SK-N-SH (cell line): ENCODE measurements at regions not wholly inside any gene's neighbourhood (a gene's known extent, or its start where the extent isn't known, plus 50 kb on each side); places are given as distances from the start of the nearest gene placed in this dataset.

Source experiments
- CTCF ChIA-PET: fragments of 300-600, 350-600 bp; formaldehyde crosslinking; extraction: SDS; loops from one replicate; lab custom pipeline; 2021; lab: Yijun Ruan, JAX
- POLR2A ChIA-PET: fragments of 350-600 bp; sonication (Branson Sonifier 250); formaldehyde crosslinking; extraction: SDS; loops from one replicate; lab custom pipeline; 2020; ENCODE audit warnings: antibody characterized with exemption, inconsistent platforms; lab: Yijun Ruan, JAX
- DNase-seq: peaks from one replicate; pipeline ENCODE4 v3.0.0; 2012
- H2AFZ ChIP-seq: fragments of 200-600 bp; sonication (generic); 2 replicates; pipeline ENCODE4 v1.8.1; 2016; ENCODE audit warnings: antibody characterized with exemption, mild to moderate bottlenecking, low read depth
- H3F3A ChIP-seq: fragments of 200-600 bp; sonication (generic); replicated peaks from 2 replicates; pipeline ENCODE3; 2016; ENCODE audit warnings: antibody characterized with exemption, mild to moderate bottlenecking; ENCODE audit not compliant: insufficient read depth
- H3K27ac ChIP-seq, 2 experiments: fragments of 200-500 bp in 1 of 2; fragments of 200-600 bp in 1 of 2; sonication (Bioruptor generic) in 1 of 2; sonication (generic), shearing (Covaris generic) in 1 of 2; 2 replicates each; pipeline versions ENCODE4 v1.5.1 to v1.6.1; 2014 to 2016; ENCODE audit warnings: low read depth in 2 of 2, inconsistent platforms in 1 of 2, low read length in 1 of 2, mild to moderate bottlenecking in 1 of 2, mixed read lengths in 1 of 2
- H3K27me3 ChIP-seq: fragments of 200-600 bp; sonication (generic), shearing (Covaris generic); 2 replicates; pipeline ENCODE4 v1.6.1; 2016; ENCODE audit warnings: mixed run types; ENCODE audit not compliant: insufficient read depth
- H3K36me3 ChIP-seq, 2 experiments: fragments of 200-500 bp in 1 of 2; fragments of 200-600 bp in 1 of 2; sonication (Bioruptor generic) in 1 of 2; sonication (generic) in 1 of 2; replicated peaks in 1 of 2; 2 replicates each; pipeline versions ENCODE3 to v1.5.1; 2014 to 2016; ENCODE audit warnings: low read length in 1 of 2, mild to moderate bottlenecking in 1 of 2; ENCODE audit not compliant: insufficient read depth in 2 of 2, control insufficient read depth in 1 of 2
- H3K4me1 ChIP-seq, 2 experiments: fragments of 200-500 bp in 1 of 2; fragments of 200-600 bp in 1 of 2; sonication (Bioruptor generic) in 1 of 2; sonication (generic), shearing (Covaris generic) in 1 of 2; 2 replicates each; pipeline versions ENCODE4 v1.5.1 to v1.6.1; 2014 to 2016; ENCODE audit warnings: low read depth in 1 of 2, low read length in 1 of 2, mixed run types in 1 of 2; ENCODE audit not compliant: insufficient read depth in 2 of 2, control insufficient read depth in 1 of 2
- H3K4me2 ChIP-seq: fragments of 200-600 bp; sonication (generic), shearing (Covaris generic); 2 replicates; pipeline ENCODE4 v1.6.1; 2017; ENCODE audit warnings: mixed run types
- H3K4me3 ChIP-seq, 2 experiments: fragments of 200-500 bp in 1 of 2; fragments of 200-600 bp in 1 of 2; sonication (Bioruptor generic) in 1 of 2; sonication (generic), shearing (Covaris generic) in 1 of 2; 2 replicates each; pipeline versions ENCODE4 v1.5.1 to v1.8.1; 2014 to 2016; ENCODE audit warnings: low read depth in 2 of 2, inconsistent platforms in 1 of 2, low read length in 1 of 2, mild to moderate bottlenecking in 1 of 2, mixed read lengths in 1 of 2, moderate library complexity in 1 of 2
- H3K79me2 ChIP-seq: fragments of 200-600 bp; sonication (generic); 2 replicates; pipeline ENCODE4 v1.8.1; 2017; ENCODE audit warnings: mild to moderate bottlenecking; ENCODE audit not compliant: insufficient read depth
- H3K9ac ChIP-seq: fragments of 200-600 bp; sonication (generic); 2 replicates; pipeline ENCODE4 v1.6.1; 2017; ENCODE audit warnings: mixed run types
- H3K9me2 ChIP-seq: fragments of 200-600 bp; sonication (generic); 2 replicates; pipeline ENCODE4 v1.6.1; 2017; ENCODE audit warnings: mixed run types
- H3K9me3 ChIP-seq: fragments of 200-600 bp; sonication (generic); 2 replicates; pipeline ENCODE4 v1.6.1; 2017; ENCODE audit warnings: mixed run types, mild to moderate bottlenecking, moderate library complexity
- H4K20me1 ChIP-seq: fragments of 200-600 bp; sonication (generic); 2 replicates; pipeline ENCODE4 v1.6.1; 2017; ENCODE audit warnings: mild to moderate bottlenecking, mixed run types; ENCODE audit not compliant: insufficient read depth
- CHD2 ChIP-seq: fragments of 150-350 bp; IDR thresholded peaks from 2 replicates; pipeline ENCODE4 v1.6.1; 2018; ENCODE audit warnings: low read length; ENCODE audit not compliant: partially characterized antibody
- FOSL2 ChIP-seq: IDR thresholded peaks from 2 replicates; pipeline ENCODE4 v1.4.0; 2012; ENCODE audit warnings: low read depth, mild to moderate bottlenecking, moderate library complexity, borderline replicate concordance
- GABPA ChIP-seq: IDR thresholded peaks from 2 replicates; pipeline ENCODE4 v1.4.0; 2012; ENCODE audit warnings: low read depth, mild to moderate bottlenecking
- GATA2 ChIP-seq: sonication (generic); formaldehyde crosslinking; IDR thresholded peaks from 2 replicates; pipeline ENCODE4 v1.5.0; 2020; ENCODE audit warnings: mild to moderate bottlenecking, missing genetic modification reagents
- MEF2A ChIP-seq: IDR thresholded peaks from 2 replicates; pipeline ENCODE4 v1.4.0; 2012; ENCODE audit warnings: low read depth, borderline replicate concordance
- MXI1 ChIP-seq: IDR thresholded peaks from 2 replicates; pipeline ENCODE4 v1.6.1; 2012; ENCODE audit warnings: mild to moderate bottlenecking, low read depth, low read length, improper control_type of control experiment
- RXRA ChIP-seq: IDR thresholded peaks from 2 replicates; pipeline ENCODE4 v1.4.0; 2012; ENCODE audit warnings: low read depth, mild to moderate bottlenecking, borderline replicate concordance
- SIN3A ChIP-seq: IDR thresholded peaks from 2 replicates; pipeline ENCODE4 v1.6.1; 2012; ENCODE audit warnings: low read depth, mild to moderate bottlenecking, low read length, moderate library complexity, borderline replicate concordance
- TEAD4 ChIP-seq: IDR thresholded peaks from 2 replicates; pipeline ENCODE4 v1.4.0; 2012; ENCODE audit warnings: mild to moderate bottlenecking, borderline replicate concordance; ENCODE audit not compliant: insufficient read depth
- WGBS: methylation state at CpG from one replicate; pipeline ENCODE4 v1.1.6; 2017; ENCODE audit warnings: low lambda C conversion rate; 5-methylcytosine and 5-hydroxymethylcytosine counted together
- TF ChIP-seq, protein P1 (sequence below): IDR thresholded peaks from 2 replicates; pipeline ENCODE4 v1.6.1; 2012; ENCODE audit warnings: mild to moderate bottlenecking, low read depth, low read length, moderate library complexity
- TF ChIP-seq, protein P2 (sequence below): fragments of 200-600 bp; sonication (generic); IDR thresholded peaks from 2 replicates; pipeline ENCODE4 v1.6.1; 2017; ENCODE audit warnings: antibody characterized with exemption, mild to moderate bottlenecking, moderate library complexity

GRCh38 chr4:136741468-136741867, 790.8 kb downstream of the PCDH18 start:
- no peaks in the 10 kb centered on the region for H3F3A ChIP-seq
- no peaks in the 10 kb centered on the region for H3K9me2 ChIP-seq
- POLR2A ChIA-PET = no interaction called here
- no peaks in the 10 kb centered on the region for H3K9me3 ChIP-seq
- H3K27ac ChIP-seq = no peak overlapping the region
- H3K79me2 ChIP-seq = no peaks in the 10 kb centered on the region
- CTCF ChIA-PET = no interaction called here
- H3K36me3 ChIP-seq = no peaks in the 10 kb centered on the region
- no peaks in the 10 kb centered on the region for H3K27me3 ChIP-seq
- no peaks in the 10 kb centered on the region for H4K20me1 ChIP-seq
- H3K4me1 ChIP-seq = no peaks in the 10 kb centered on the region
- TF ChIP-seq, protein P1, sequence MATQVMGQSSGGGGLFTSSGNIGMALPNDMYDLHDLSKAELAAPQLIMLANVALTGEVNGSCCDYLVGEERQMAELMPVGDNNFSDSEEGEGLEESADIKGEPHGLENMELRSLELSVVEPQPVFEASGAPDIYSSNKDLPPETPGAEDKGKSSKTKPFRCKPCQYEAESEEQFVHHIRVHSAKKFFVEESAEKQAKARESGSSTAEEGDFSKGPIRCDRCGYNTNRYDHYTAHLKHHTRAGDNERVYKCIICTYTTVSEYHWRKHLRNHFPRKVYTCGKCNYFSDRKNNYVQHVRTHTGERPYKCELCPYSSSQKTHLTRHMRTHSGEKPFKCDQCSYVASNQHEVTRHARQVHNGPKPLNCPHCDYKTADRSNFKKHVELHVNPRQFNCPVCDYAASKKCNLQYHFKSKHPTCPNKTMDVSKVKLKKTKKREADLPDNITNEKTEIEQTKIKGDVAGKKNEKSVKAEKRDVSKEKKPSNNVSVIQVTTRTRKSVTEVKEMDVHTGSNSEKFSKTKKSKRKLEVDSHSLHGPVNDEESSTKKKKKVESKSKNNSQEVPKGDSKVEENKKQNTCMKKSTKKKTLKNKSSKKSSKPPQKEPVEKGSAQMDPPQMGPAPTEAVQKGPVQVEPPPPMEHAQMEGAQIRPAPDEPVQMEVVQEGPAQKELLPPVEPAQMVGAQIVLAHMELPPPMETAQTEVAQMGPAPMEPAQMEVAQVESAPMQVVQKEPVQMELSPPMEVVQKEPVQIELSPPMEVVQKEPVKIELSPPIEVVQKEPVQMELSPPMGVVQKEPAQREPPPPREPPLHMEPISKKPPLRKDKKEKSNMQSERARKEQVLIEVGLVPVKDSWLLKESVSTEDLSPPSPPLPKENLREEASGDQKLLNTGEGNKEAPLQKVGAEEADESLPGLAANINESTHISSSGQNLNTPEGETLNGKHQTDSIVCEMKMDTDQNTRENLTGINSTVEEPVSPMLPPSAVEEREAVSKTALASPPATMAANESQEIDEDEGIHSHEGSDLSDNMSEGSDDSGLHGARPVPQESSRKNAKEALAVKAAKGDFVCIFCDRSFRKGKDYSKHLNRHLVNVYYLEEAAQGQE = no peak
- TF ChIP-seq, protein P2, sequence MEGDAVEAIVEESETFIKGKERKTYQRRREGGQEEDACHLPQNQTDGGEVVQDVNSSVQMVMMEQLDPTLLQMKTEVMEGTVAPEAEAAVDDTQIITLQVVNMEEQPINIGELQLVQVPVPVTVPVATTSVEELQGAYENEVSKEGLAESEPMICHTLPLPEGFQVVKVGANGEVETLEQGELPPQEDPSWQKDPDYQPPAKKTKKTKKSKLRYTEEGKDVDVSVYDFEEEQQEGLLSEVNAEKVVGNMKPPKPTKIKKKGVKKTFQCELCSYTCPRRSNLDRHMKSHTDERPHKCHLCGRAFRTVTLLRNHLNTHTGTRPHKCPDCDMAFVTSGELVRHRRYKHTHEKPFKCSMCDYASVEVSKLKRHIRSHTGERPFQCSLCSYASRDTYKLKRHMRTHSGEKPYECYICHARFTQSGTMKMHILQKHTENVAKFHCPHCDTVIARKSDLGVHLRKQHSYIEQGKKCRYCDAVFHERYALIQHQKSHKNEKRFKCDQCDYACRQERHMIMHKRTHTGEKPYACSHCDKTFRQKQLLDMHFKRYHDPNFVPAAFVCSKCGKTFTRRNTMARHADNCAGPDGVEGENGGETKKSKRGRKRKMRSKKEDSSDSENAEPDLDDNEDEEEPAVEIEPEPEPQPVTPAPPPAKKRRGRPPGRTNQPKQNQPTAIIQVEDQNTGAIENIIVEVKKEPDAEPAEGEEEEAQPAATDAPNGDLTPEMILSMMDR = no peak
- no peak for TF ChIP-seq FOSL2
- TF ChIP-seq GATA2 (CRISPR knock-in tag) = no peak
- no peak for TF ChIP-seq TEAD4
- TF ChIP-seq CHD2 = no peak
- 44% methylated on average over 2 of the region's 2 CpGs for WGBS
- H3K9ac ChIP-seq = no peak overlapping the region
- DNase-seq = no peak
- no peak overlapping the region for H3K4me3 ChIP-seq
- no peak overlapping the region for H3K4me2 ChIP-seq
- H2AFZ ChIP-seq = peak overlapping the region; percentile 14; the same call in 1 of the 2 replicates

DNA sequence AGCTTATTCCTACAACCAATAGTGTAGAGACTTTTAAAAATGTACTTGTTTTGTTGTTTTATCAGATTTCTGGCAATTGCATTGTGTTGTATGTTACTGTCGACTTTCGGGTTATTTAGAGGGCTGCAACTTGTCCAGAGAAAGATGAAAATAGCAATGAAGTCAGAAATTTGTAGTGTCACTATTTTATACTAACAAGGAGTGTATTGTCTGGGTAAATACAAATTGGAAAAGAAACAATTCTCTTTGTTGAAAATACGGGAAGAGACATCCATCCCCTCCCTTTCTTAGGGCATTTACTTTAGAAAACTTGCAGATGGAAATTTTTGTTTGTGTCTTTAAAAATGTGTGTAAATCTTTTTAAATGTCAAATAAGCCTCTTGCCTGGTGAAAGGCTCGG, 792.0 kb downstream of the PCDH18 start:
- Histone ChIP-seq H2AFZ (no peak overlapping the region), H3K4me2 (no peak overlapping the region), H3F3A (no peaks in the 10 kb centered on the region), H3K4me1 (no peaks in the 10 kb centered on the region), H3K4me3 (no peak overlapping the region), H3K79me2 (no peaks in the 10 kb centered on the region), H3K9me3 (no peaks in the 10 kb centered on the region), H3K36me3 (no peaks in the 10 kb centered on the region), H3K27ac (no peak overlapping the region), H3K9me2 (no peaks in the 10 kb centered on the region), H3K9ac (no peak overlapping the region), H4K20me1 (no peaks in the 10 kb centered on the region), H3K27me3 (no peaks in the 10 kb centered on the region)
- TF ChIP-seq GATA2 (CRISPR knock-in tag) (no peak), RXRA (no peak), GABPA (no peak), MEF2A (no peak), MXI1 (no peak), SIN3A (no peak), TEAD4 (no peak)
- no peak for DNase-seq
- ChIA-PET POLR2A (no interaction called here), CTCF (no interaction called here)
- WGBS = 46% methylated on average over 4 of the region's 4 CpGs
